HG03097 (cell line): ENCODE measurements at regions not wholly inside any gene's neighbourhood (a gene's known extent, or its start where the extent isn't known, plus 50 kb on each side); places are given as distances from the start of the nearest gene placed in this dataset.
A peak's percentile ranks its signal among the peaks of the same experiment; 100 is the strongest.
"Not testable (repeated sequence)": the region's sequence is repeated elsewhere in the genome, so short reads cannot be mapped to it uniquely, and the experiment has no call there.

Experiments
- ATAC-seq: cut with Tn5 transposase; IDR thresholded peaks from one replicate; pipeline ENCODE4 v1.9.1; 2021; ENCODE audit not compliant: unreplicated experiment, low FRiP score

DNA sequence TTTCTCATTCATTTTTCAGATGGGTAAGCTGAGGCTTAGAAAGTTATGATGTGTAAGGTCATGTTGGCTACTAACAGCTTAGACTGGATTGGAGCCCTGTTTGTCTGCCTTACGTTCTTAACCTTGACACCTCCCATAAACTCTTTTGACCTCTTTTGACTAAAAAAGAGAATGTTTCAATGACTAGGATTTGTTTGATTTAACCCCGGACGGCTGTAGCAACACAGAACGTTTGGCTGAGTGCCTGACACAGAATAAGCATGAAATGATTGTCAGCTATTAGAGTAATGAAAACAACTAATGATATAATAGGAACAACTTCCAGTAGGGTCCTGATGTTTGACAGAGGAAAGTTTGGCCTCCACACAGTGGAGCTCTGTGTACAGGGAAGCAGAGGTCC lies 83.3 kb upstream of the PDZD8 start:
- no peak for ATAC-seq

GRCh38 chr10:117457932-117458331 lies 82.7 kb upstream of the PDZD8 start:
- no peak for ATAC-seq

DNA sequence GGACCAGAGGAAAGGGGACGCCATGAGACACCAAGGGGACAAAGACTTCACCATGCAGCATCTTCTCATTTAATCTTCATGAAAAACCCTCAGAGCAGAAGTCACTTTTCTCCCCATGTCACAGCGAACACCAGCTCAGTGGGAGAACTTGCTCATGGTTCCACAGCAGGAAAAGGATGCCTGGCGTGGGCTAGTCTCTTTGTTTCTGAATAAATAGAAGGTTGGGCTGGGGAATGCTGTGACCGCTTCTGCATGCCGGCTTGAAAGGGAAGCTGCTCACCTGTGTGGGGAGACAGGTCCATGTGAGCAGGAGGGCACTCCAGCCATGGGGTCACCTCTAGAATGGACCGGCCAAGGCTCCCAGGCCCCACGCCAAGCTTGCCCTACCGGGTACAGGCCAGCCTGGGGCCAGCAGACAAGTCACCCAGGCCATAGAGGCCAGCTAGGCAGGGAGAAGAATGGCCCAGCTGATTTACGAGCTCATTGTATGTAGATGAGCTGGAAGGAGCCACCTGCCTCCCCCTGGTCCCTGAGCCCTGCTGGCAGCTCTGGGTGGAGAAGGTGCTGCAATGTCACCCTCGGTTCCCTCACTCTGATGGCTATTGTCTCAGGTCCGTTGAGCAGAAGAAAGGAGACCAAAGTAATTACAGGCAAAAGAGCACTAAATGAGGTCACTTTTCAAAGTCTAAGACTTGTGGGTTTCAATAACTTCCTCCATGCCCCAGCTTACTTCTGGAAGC lies 82.0 kb upstream of the PDZD8 start:
- no peak for ATAC-seq

- no peak for ATAC-seq
These were observed 80.1 kb upstream of the PDZD8 start for GRCh38 chr10:117455346-117455745.

DNA sequence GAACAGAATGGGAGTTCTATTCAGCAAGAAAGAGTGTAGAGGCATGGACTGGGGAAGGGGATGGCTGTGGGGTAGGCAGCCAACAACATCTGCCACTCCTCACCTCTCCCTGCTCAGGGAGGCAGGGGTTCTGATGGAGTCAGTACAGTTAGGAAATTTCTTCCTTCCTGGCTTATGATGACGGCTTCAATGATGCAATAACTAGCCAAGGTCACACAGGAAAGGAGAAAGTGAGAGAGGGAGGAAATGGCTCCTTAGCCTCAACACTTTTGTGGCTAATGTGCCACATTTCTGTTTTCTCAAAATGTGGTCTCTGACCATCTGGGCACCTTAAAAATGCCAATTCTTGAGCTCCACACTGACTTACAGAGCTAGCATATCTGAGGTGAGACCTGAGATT lies 79.3 kb upstream of the PDZD8 start:
- no peak for ATAC-seq

DNA sequence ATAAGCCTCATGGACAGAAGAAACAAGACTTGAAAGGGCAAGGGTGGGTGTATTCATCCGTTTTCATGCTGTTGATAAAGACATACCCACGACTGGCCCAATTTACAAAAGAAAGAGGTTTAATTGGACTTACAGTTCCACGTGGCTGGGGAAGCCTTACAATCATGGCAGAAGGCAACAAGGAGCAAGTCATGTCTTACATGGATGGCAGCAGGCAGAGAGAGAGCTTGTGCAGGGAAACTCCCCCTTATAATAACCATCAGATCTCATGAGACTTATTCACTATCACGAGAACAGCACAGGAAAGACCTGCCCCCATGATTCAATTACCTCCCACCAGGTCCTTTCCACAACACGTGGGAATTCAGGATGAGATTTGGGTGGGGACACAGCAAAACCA lies 78.2 kb upstream of the PDZD8 start:
- not testable (repeated sequence) for ATAC-seq

- no peak for ATAC-seq
These were observed 75.7 kb upstream of the PDZD8 start for GRCh38 chr10:117450940-117451339.

- no peak for ATAC-seq
These were observed 74.4 kb upstream of the PDZD8 start for GRCh38 chr10:117449636-117450035.

- ATAC-seq: no peak
These were observed 73.6 kb upstream of the PDZD8 start for GRCh38 chr10:117448802-117449201.

GRCh38 chr10:117445992-117446391 lies 70.8 kb upstream of the PDZD8 start:
- ATAC-seq: no peak

GRCh38 chr10:117444497-117445040 lies 69.3 kb upstream of the PDZD8 start:
- no peak for ATAC-seq

DNA sequence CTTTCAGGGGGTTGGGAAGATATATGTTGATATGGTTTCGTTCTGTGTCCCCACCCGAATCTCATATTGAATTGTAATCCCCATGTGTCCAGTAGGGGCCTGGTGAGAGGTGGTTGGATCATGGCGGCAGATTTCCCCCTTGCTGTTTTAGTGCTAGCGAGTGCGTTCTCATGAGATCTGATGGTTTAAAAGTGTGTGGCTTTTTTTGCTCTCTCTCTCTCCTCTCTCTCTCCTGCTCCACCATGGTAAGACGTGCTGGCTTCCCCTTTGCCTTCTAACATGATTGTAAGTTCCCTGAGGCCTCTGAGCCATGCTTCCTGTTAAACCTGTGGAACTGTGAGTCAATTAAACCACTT lies 68.4 kb upstream of the PDZD8 start:
- no peak for ATAC-seq

GRCh38 chr10:117442944-117443685 lies 67.9 kb upstream of the PDZD8 start:
- peak; percentile 53 for ATAC-seq

DNA sequence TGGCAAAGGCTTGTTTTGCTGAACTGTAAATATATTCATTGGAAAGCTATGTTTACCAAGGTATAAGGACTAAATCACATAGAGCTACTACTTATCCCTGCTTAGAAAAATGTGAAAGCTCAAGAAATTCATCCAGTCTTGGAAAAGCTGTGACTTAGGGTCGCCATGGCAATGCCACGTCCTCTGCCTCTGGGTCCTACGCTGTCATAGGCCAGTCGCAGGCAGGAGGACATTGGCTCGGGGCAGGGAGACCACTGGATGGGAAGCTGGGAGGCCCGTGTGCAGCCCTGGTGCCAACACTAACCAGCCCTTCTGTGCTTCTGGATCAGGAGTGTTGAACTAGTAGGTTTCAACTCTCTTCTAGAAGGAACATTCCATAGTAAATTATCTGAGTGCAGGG lies 67.3 kb upstream of the PDZD8 start:
- no peak for ATAC-seq

GRCh38 chr10:117441812-117442443 lies 66.7 kb upstream of the PDZD8 start:
- ATAC-seq: peak; percentile 60

- no peak for ATAC-seq
These were observed 66.1 kb upstream of the PDZD8 start for GRCh38 chr10:117441361-117441760.

GRCh38 chr10:117439243-117439912 lies 64.1 kb upstream of the PDZD8 start:
- no peak for ATAC-seq

GRCh38 chr10:117432866-117433265 lies 57.6 kb upstream of the PDZD8 start:
- ATAC-seq: no peak

DNA sequence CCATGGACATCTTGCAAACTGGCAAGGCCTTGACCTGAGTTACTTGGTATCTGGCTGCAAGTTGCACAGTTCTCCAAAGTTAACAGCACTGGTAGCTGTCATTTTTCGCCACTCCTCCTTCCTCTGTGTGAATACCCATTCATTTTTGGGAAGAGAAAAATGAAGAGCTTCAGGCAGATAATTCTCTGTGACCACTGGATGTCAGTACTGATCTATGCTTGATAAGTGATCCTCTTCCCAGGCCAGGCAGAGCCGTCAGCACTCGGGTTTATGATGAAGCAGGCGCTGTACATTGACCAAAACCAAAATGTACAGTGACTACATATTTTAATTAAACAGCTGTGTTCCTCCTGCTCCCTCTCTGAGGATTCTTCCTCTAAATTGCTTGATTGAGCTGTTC lies 55.9 kb upstream of the PDZD8 start:
- no peak for ATAC-seq

GRCh38 chr10:117430535-117430934 lies 55.3 kb upstream of the PDZD8 start:
- not testable (repeated sequence) for ATAC-seq
